Anterior cingulate cortex (tissue), 58 donors: ENCODE measurements at regions not wholly inside any gene's neighbourhood (a gene's known extent, or its start where the extent isn't known, plus 50 kb on each side); places are given as distances from the start of the nearest gene placed in this dataset.
A peak's percentile ranks its signal among the peaks of the same experiment; 100 is the strongest.
"Not testable (repeated sequence)": the region's sequence is repeated elsewhere in the genome, so short reads cannot be mapped to it uniquely, and the experiment has no call there.

Experiments
- DNase-seq, 58 donors: peaks; one replicate each; lab custom pipeline; 2025; lab: John Stamatoyannopoulos, UW

DNA sequence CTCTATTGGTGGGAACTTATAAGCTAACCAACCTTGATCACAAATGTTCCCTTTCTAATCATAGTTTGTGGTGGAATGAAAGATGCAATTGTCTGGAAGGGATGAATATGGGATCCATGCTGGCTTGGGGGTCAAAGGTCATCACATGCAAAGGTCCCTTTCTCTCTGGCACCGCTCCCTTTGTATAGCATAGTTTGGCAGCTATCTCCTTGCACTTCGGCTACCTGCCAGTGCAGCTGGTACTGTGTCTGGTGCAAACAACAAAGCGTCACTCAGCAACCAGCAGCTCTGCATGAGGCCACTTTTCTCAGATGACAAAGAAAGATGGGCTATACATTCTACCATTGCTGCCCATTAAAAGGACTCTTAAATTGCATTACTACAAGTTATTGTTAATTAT lies 188.2 kb upstream of the NFIA start:
- DNase-seq = peak in 1 of 58 donors; percentile 9

DNA sequence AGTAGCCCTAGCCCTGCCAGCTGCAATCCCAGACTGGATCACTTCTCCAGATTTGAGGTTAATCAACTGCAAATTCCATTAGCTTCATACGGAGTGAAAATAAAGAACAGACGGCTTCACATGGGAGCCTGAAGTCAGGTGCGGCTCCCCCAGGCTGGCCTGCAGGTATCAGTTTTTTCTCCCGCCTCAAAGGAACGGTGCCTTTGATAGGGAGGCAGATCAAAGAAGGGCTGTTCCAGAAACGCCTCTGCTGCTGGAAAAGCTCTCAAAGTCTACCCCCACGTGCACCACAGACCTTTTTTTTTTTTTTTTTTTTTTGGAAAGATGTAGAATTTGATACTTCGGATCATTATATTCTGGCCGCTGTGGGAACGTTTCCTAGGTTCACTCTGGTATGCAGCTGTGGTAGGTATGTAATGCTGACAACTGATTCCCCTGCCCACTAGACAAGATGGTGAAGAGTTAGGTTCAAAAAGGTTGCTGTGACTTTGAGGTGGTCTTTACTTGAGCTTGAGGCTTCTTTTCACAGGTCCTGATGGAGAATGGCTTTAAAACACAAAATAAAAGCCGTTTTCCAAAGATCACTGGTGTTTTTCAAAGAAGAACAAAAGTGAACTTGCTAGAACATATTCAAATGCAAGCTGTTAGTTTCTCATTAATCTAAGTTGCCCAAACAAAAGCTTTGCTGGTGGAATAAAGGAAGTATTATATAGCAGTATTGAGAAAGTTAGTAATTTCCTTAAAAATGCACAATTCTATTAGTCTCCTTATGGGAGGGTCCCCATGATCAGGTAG lies 189.0 kb upstream of the NFIA start:
- no peak for DNase-seq

DNA sequence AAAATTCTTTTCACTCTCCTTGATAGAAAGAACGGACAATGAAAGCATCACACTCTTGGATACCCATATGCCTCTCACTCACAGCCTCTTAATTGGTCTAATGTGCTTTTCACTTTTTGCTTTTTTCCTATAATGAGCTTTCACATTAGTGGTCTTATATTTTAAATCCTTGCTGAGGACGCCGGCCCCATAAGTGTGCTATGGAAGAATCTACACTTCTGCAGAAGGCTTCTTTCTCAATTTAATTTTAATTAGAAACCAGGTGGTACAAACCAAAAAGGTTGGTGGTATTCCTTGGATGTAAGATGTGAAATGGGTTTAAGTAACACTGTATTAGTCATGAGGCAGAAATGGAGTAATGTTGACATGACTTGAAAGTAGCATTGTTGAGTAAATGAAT lies 190.6 kb upstream of the NFIA start:
- DNase-seq = no peak

DNA sequence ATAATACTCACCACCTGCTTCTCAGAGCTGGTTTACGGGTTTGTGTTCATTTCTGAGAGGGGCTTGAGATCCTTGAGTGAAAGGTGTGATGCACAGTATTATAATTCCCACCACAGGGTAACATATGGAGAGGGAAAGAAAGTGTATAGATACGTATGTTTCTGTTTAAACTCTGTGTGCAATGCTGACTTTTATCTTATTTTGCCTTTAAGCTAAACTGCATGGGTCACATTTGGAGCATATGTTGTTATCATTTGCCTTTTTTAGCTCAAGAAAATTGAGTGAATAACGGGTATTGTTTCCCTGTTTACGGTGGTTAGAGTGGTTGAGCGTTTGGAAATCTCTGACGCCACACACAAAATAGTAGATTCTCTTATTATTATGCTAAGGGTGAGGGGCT lies 191.1 kb upstream of the NFIA start:
- DNase-seq = no peak

DNA sequence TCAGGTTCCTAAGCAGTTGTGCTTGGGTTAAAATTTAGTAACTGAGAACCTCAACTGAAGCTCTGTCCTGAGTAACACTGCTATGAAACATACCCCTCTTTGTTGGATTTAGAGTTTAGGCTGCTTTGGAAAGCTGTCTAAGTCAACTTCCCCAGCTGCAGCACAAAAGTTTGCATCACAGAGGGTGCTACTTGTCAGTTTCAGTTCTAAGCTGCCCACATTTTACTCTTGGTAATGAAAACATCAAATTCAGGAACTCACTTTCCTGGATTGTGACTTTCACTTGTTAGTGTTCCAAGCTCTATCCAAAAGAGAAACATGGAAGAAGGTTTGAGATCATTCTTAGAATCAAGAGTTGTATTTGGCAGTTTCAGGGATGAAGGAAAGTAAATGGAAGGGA lies 191.7 kb upstream of the NFIA start:
- no peak for DNase-seq

DNA sequence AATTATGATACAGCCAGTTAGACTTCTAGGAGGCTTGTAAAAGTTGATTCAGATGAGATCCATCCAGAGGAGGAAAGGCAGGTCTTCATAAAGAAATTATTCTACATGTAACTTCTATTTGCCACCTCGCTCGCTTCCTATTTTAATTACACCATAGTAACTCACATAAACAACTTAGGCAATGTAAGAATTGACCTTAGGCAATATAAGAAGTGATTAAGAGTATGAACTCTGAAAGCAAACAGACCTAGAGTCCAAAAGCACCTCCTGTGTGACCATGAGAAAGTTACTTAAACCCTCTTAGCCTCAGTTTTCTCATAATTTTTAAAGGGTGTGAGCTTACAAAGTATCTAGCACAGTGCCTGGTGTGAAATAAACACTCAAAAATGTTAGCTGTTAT lies 192.7 kb upstream of the NFIA start:
- DNase-seq = no peak

DNA sequence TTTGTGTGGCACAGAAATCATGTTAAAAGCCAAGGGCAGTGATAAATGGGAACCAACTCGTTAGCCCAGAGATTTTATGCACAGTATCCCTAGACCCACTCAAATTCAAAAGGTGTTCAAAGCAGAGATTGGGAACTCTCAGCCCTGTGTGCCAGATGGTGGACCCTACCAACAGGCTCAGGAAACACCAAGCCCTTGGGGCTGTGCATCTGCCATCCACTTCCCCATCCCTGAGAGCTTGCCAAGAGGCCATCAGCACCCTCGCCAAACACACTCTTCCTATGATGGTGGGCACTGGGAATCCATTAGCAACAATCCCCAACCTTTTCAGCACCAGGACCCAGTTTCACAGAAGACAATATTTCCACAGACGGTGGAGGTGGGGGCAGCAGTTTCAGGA lies 194.2 kb upstream of the NFIA start:
- no peak for DNase-seq

DNA sequence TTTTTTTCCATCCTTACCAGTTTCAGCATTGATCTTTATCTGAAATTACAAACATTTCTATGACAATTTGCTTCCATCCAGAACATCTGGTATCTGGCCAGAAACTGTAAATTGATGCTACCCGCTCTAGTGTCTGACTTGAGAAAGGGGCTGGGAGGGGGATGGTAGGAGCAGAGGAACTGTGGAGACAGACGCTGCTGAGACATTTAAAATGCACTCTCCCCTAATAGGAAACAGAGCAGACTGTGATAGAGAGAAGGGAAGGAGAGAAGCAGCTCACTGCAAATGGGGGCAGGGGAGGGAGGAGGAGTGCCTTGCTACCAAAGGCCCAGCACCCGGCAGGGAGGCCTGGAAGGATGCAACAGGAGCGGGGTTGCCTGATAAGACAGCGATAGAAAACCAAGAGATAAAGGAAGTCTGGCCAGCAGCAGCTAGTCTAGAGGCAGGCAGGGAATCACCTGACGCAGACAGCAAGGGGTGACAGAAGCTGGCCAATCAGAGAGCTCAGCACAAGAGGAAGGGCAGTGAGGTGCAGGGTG lies 195.5 kb upstream of the NFIA start:
- DNase-seq = no peak

DNA sequence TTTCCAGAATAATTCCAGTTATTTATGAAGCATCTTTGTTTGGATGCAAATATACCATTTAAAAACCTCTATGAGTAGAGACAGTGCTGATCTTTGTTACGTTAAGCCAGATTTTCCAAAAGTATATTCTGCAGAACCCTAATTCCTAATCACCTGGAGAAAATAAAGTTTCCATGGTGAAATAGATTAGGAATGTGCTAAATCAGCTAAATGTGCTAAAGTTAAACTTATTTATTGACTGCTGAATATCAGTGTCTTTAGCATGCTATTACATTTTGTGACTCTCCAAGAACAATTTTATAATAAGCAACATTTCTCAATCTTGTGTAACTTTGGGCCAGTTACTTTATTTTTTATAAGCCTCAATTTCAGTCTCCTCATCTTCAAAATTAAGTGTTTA lies 196.3 kb upstream of the NFIA start:
- no peak for DNase-seq

DNA sequence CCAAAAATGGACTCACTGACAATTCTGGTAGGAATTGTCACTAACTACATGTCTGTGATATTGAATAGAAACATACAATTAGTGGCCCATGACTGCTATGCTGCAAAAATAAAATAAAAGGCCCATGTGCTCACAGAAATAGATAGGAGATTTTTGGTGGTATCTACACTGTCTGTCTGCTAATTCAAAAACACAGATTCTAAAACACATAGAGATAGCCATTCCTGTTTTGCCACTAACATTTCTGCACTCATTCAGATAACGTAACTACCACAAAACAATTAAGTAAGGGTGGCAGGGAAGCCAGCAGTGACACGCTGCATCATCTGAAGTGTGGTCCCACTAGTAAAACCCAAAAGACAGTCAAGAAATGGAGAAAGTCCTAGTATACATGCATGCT lies 202.2 kb upstream of the NFIA start:
- DNase-seq = no peak

DNA sequence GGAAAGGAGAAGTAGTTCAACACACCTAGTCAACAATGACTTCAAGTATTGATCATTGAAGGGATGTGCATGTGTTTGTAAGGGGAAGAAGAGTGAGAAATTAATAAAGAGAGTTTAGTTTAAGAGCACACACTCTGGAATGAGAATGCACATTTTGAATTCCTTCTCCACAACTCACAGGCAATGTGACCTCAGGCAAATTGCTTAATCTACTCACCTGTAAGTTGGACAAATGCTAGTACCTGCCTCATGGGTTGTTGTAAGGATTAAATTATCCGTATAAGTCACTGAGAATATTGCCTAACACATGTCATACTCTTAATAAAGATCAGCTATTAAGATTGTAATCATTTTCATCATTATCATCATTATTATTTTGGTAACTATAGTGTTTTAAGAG lies 204.0 kb upstream of the NFIA start:
- no peak for DNase-seq

DNA sequence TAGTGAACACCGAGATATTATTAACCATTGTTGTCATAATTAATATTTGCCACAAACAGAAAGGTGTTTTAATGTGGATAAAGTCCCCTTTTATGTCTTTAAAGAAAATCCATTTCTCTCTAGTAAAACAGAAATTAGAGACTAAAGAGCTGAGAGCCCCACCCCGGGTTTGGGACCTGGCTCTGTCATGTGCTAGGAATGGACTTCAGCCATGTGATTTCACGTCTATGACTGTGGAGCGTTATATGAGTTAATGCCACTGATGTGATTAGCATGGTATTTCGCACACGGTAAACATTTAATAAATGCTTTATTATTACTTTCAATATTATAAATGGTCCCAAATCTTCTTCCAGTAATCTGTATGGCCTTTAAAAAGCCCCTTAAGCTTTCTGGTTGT lies 205.0 kb upstream of the NFIA start:
- DNase-seq = no peak

DNA sequence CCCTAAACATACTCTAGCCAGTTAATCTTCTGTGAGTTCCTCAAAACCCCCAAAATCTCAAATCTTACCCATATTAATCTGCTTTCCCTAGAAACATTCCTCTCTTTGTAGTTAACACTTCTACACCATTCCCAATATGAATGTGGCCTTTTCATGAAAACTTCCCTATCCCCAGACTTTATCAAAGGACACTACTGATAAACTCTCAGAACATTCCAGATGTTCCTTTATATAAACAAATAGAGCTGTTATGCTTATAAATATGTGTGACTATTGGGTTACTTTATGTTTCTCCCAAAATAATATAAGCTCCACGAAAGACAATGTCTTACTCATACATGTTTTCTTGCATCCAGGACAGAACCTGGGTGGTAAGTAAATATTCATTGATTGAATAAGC lies 205.4 kb upstream of the NFIA start:
- DNase-seq = no peak

DNA sequence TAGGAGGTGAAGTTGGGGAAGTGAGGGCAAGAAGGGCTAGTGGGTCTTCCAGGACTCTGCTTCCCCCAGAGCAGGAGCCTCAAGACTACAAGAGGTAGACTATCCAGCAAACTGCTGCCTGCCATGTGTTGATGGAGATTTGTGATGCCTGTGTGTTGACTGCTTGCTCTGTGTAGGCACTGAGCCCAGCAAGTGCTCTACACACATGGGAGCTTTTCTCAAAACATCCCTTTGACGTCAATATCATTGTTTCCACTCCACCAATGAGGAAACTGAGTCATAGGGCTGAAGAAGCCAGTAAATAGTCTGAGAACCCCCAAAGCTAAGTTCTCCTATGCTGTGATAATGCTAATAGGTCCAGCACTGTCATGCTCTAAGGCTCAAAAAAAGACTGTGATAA lies 207.2 kb upstream of the NFIA start:
- no peak for DNase-seq

DNA sequence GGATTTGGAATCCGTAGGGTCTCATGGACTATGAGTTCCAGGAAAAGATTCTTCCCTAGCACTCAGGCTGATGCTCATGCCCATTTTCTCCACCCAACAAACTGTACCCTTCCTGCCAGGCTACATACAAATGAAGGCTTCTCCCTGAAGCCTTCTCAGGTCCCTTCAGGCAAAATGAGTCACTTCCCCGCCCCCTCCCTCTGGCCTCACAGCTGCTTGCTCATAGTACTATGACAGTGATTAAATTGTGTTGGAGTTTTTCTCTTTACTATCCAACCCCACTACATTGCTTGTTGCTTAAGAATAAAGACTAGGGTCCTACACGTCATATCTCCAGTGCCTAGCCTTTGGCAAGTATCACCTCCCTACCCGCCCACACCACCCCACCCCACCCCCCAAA lies 207.6 kb upstream of the NFIA start:
- no peak for DNase-seq

DNA sequence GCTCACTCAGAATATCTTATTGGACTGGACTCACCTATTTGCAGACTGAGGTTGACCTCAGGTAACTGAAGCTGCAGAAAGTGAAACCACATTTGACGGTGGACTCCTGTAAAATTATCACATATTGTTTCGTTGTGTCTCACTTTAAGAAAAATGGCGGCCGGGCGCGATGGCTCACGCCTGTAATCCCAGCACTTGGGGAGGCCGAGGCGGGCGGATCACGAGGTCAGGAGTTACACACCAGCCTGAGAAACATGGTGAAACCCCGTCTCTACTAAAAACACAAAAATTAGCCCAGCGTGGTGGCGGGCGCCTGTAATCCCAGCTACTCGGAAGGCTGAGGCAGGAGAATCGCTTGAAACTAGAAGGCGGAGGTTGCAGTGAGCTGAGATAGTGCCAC lies 209.0 kb upstream of the NFIA start:
- DNase-seq = not testable (repeated sequence)

DNA sequence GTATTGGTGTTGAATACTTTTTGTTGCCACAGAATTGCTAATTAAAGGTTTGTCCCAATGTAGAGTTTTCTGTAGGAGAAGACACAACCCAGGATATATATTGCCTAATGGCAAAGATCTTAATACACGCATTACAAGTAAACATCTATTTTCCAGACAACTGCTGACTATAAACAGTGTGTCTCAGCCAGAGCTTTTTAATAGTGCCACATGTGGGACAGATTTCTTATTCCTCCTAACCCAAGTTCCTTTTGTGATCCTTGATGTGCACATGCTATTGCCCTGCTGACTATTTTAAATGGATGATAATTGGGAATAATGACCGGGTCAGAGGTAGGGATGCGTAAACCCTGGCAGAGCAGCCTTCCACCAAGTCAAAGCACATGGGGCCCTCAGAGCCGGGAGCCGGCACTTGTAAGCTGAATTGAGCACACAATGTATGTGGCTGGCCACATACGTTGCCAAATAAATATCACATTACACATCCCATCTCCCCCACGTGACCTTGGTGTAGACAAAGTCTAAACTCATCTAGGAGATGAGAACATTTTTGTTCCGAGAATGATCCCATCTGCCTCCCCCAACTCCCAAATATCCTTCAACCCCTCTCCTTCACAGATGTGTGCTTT lies 209.8 kb upstream of the NFIA start:
- DNase-seq = no peak

DNA sequence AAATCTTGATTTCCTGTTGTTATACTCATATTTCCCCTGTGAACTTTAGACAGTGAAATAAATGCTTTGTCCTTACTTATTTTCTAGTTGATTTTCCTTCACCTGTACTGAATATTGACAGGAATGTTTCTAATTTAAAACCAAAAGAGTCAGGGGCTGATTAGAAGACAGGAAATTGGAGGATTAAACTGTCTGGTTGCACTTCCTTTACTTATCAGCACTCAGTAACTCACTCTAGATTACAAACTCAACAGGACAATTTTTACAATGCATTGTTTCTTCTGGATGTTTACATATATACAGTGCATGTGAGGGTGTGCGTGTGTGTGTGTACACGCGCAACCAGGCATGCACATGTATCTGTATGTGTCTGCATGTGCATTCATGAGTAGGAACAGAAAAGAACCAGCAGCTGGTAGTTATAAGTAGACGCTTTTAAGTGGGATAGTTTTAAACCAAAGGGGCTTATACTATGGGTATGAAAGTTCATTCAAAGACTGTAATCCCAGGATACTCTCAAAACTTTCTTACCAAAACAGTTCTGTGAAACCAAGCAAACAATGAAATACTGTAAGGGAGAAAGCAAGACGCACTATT lies 212.0 kb upstream of the NFIA start:
- no peak for DNase-seq

DNA sequence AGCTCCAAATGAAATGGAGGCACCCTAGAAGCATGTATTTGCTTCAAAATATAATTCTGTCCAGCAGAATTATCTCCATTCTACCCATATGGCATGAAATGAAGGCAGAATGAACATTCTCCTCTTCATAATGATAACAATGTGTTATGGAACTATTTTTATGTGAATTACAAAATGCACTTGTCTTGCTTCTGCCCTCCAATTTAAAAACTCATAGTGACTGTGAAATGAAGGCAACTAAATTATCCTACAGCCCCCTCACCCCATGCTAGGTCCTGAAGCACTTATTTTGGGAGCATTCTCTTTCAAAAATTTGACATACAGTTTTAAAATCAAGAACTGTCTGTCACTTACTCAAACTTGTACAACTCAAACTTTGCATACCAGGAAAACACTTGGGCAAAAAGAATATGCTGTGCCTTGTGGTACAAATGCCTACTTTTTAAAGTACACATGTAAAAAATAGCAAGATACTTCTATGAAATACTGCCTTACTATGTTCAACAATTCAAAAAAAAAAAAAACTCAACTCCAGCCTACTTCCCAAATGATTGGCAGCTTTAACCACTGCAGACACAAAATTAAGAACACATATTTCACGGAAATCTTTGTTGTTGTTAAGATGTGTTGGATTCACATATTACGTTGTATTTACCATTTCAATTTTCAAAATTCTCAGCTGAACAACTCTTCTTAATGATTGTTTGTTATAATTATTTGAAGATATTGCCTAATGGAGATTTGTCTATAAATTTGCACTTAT lies 213.3 kb upstream of the NFIA start:
- no peak for DNase-seq

DNA sequence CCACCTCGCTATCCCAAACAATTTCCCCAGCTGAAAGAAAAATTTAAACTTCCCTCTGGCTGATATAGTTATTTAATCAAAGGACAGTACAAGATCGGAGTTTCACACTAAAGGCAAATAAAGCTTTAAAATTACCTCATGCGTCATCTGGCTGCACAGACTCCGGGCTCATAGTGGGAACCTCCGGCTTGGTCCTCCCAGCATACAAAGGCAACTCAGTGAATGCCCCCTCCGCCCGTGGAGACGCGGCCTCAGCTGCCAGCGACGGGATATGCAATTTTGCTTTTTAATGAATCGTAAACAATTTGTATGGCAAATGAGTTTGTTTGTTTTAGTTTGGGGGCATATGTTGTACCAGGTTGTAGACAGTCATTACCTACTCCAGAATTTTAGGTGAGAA lies 214.6 kb upstream of the NFIA start:
- DNase-seq = peak in 2 of 58 donors; percentile 8 to 9

DNA sequence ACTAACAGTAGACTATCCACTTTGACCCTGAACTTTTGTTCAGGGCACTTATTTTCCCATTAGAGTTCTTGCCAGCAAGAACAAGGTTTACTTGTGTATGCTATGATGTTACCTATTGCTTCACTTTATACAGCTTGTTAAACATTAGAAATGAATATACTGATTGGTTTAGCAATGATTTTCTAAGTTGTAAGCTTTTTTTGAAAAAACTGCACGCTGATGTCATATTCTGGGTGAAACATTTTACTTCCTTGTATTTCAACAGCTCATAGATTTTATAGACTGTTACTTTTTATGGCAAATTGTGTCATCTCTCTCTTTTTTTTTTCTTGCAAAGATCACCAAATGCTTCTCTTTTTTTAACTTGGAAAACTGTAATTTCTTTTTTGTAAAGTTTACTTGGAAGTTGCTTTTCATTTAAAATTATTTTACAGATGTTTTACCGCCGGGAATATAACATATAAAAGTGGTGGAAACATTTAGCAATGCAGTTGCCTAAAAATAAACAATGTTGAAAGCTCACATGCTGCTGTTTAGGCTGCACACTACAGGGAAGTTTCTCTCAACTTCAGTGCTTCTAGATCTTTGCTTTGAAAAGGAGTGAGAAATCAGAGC lies 215.3 kb upstream of the NFIA start:
- DNase-seq = no peak
